ENCODE measurements at regions not wholly inside any gene's neighbourhood (a gene's known extent, or its start where the extent isn't known, plus 50 kb on each side); places are given as distances from the start of the nearest gene placed in this dataset.
A peak's percentile ranks its signal among the peaks of the same experiment; 100 is the strongest.

DNA sequence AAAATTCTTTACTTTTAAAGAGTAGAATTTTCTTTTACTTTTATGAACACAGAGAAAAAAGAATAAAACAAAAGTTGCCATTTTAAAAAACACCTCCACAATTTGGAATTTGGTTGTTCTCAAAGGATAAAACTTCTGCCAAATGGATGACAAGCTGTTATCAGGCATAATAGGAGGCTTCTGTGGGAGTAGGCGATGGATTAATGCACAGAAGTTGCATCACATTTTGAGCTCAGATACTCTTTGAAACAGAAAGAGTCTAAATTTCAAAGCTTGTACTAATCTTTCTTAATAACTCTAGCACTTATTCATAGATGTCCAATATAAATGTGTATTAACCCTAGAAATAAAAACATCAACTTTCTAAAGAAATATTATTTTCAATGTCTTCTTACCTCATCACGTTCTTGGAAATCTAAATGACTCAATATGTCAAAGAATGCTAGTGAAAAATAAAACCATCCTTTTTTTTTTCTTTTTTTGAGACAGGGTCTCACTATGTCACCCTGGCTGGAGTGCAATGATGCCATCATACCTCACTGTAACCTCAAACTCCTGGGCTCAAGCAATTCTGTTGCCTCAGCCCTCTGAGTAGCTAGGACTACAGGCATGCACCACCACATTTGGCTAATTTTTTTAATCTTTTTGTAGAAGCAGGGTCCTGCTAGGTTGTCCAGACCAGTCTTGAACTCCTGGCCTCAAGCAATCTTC, 112.8 kb upstream of the USP25 start:
- peak; percentile 63 to 68 for DNase-seq (ENCODE audit: low read depth in 2 of 2)
- TF ChIP-seq, protein P1, sequence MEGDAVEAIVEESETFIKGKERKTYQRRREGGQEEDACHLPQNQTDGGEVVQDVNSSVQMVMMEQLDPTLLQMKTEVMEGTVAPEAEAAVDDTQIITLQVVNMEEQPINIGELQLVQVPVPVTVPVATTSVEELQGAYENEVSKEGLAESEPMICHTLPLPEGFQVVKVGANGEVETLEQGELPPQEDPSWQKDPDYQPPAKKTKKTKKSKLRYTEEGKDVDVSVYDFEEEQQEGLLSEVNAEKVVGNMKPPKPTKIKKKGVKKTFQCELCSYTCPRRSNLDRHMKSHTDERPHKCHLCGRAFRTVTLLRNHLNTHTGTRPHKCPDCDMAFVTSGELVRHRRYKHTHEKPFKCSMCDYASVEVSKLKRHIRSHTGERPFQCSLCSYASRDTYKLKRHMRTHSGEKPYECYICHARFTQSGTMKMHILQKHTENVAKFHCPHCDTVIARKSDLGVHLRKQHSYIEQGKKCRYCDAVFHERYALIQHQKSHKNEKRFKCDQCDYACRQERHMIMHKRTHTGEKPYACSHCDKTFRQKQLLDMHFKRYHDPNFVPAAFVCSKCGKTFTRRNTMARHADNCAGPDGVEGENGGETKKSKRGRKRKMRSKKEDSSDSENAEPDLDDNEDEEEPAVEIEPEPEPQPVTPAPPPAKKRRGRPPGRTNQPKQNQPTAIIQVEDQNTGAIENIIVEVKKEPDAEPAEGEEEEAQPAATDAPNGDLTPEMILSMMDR (IDR thresholded peaks at IDR 0.05; ENCODE audit: low read depth, low read length): no peak
- H3K4me3 ChIP-seq (replicated peaks in 1 of 2; ENCODE audit: low read depth in 2 of 2, low read length in 2 of 2): no peak overlapping the region

DNA sequence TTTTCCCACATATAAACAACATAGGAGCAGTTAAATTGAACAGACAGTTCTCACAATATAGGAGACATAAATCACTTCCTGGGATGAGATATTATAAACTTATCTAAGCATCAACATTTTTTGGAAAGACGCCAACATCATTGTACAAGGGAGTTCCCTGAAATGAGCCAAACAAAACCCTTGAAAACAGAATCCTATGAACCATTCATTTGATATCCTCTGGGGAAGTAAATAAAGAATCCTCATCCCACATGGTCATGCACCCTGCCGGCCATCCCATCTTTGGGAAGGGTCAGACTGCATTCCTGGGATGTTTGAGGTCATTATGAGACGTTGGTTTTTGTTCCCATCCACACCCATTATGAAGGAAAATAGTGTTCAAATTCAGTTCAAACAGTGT, 111.8 kb upstream of the USP25 start:
- no peak overlapping the region for H3K4me3 ChIP-seq (replicated peaks in 1 of 2; ENCODE audit: low read depth in 2 of 2, low read length in 2 of 2)
- DNase-seq (ENCODE audit: low read depth in 2 of 2): peak; percentile 74 to 88
- TF ChIP-seq, protein P1 (IDR thresholded peaks at IDR 0.05; ENCODE audit: low read depth, low read length): no peak

DNA sequence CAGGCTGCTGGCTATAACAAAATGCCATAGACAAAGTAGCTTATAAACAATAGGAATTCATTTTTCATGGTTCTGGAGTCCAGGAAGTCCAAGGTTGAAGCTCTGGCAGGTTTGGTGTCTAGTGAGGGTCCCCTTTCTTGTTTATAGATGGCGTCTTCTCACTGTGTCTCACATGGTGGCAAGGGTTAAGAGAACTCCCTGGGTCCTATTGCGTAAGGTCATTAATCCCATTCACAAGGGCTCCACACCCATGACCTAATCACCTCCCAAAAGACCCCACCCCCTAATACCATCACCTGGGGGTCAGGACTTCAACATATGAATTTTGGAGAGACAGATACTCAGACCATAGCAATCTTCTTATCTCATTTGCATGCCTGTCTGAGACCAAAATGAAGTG, 108.9 kb upstream of the USP25 start:
- H3K4me3 ChIP-seq (replicated peaks in 1 of 2; ENCODE audit: low read depth in 2 of 2, low read length in 2 of 2): no peak overlapping the region
- no peak for DNase-seq (ENCODE audit: low read depth in 2 of 2)
- TF ChIP-seq, protein P1 (IDR thresholded peaks at IDR 0.05; ENCODE audit: low read depth, low read length): no peak

DNA sequence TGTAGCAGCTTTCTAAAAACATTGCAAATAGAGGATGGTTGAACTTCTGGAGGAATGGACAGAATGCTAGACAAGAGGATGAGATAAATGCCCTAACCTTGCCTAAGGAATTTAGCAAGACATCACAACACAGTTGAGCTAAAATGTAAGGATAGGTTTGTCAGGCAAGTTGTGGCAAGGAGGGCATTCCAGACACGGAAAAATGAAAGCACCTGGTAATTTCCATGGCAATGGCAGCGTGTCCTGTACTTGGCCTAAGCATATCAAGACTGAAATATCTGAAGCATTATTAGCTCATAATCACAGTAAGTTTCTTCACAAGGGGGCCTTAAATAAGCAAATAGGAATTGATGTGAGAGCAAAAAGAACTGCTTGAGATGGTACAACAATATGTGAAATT, 105.1 kb upstream of the USP25 start:
- TF ChIP-seq, protein P1 (IDR thresholded peaks at IDR 0.05; ENCODE audit: low read depth, low read length): no peak
- no peak overlapping the region for H3K4me3 ChIP-seq (replicated peaks in 1 of 2; ENCODE audit: low read depth in 2 of 2, low read length in 2 of 2)
- DNase-seq (ENCODE audit: low read depth in 2 of 2): no peak

DNA sequence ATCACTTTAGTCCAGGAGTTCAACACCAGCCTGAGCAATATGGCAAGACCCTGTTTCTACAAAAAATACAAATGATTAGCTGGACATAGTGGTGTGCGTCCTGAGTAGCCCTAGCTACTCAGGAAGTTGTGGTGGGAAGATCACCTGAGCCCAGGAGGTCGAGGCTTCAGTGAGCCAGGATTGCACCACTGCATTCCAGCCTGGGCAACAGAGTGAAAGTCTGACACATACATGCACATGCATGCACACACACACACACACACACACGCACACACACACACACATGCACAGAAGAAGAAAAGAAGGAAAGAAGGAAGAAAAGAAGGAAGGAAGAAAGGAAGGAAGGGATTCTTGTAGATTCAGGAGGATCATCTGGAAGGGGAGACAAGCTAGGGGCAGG, 104.4 kb upstream of the USP25 start:
- TF ChIP-seq, protein P1 (IDR thresholded peaks at IDR 0.05; ENCODE audit: low read depth, low read length): no peak
- no peak overlapping the region for H3K4me3 ChIP-seq (replicated peaks in 1 of 2; ENCODE audit: low read depth in 2 of 2, low read length in 2 of 2)
- DNase-seq (ENCODE audit: low read depth in 2 of 2): no peak

DNA sequence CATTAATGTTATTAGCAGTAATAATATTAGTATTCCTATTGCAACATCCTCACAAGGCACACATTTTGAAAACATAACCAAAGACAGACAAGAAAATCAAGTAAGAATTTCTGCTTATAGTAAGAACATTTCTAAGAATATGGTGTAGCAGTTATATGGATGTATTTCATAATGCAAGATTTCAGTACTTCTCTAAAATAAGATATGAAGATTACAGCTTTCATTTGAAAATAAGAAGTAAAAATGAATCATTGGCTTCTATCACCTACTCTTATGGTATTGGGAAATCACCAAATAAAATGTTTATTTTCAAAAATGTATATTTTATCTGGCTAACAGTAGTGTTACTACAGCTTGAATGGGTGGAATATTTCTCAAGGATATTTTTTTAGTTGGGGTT, 103.8 kb upstream of the USP25 start:
- H3K4me3 ChIP-seq (replicated peaks in 1 of 2; ENCODE audit: low read depth in 2 of 2, low read length in 2 of 2): no peak overlapping the region
- DNase-seq (ENCODE audit: low read depth in 2 of 2): no peak
- TF ChIP-seq, protein P1 (IDR thresholded peaks at IDR 0.05; ENCODE audit: low read depth, low read length): no peak

DNA sequence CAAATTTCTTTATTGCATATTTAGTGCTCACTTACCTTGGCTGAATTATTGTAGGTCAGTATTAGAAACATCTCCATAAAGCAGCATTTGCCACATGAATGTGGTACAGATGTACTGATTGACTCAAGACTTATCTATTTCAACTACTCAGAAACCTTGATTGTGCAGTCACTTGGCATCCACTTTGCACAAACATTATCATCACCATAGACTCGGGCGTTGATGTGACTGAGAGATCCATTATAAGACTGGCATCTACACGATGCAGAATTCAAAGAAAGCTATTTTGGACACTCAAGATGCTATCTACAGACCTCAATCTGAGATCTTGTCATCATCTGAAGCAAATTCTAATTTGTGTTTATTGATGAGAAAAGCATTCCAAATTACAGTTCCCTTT, 102.8 kb upstream of the USP25 start:
- TF ChIP-seq, protein P1 (IDR thresholded peaks at IDR 0.05; ENCODE audit: low read depth, low read length): no peak
- no peak for DNase-seq (ENCODE audit: low read depth in 2 of 2)
- H3K4me3 ChIP-seq (replicated peaks in 1 of 2; ENCODE audit: low read depth in 2 of 2, low read length in 2 of 2): no peak overlapping the region

Data from cardiac fibroblast (primary cell).